ENCODE measurements at regions not wholly inside any gene's neighbourhood (a gene's known extent, or its start where the extent isn't known, plus 50 kb on each side); places are given as distances from the start of the nearest gene placed in this dataset.

- Histone ChIP-seq H3K4me3 (no peak overlapping the region), H3K9me3 (replicated peaks in 1 of 3) (peaks cover 0 to 6% (median 0%) of the 10 kb centered on the region in 3 donors), H3K4me1 (replicated peaks in 1 of 2) (no peaks in the 10 kb centered on the region), H3K27ac (no peak overlapping the region), H3K27me3 (no peaks in the 10 kb centered on the region), H3K36me3 (replicated peaks in 1 of 2) (no peaks in the 10 kb centered on the region)
- intact Hi-C loops (cut with DNase I), result no loop called here
- WGBS, 4 donors, result 66 to 72% (median 69%) methylated on average over 4 of the region's 4 CpGs
- no peak for TF ChIP-seq POLR2A (IDR thresholded peaks at IDR 0.05)
- TF ChIP-seq, protein P1, sequence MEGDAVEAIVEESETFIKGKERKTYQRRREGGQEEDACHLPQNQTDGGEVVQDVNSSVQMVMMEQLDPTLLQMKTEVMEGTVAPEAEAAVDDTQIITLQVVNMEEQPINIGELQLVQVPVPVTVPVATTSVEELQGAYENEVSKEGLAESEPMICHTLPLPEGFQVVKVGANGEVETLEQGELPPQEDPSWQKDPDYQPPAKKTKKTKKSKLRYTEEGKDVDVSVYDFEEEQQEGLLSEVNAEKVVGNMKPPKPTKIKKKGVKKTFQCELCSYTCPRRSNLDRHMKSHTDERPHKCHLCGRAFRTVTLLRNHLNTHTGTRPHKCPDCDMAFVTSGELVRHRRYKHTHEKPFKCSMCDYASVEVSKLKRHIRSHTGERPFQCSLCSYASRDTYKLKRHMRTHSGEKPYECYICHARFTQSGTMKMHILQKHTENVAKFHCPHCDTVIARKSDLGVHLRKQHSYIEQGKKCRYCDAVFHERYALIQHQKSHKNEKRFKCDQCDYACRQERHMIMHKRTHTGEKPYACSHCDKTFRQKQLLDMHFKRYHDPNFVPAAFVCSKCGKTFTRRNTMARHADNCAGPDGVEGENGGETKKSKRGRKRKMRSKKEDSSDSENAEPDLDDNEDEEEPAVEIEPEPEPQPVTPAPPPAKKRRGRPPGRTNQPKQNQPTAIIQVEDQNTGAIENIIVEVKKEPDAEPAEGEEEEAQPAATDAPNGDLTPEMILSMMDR (IDR thresholded peaks at IDR 0.05), result no peak
- no peak for DNase-seq
Observed at GRCh38 chr7:115747174-115747573, 283.4 kb downstream of the TFEC start.

DNA sequence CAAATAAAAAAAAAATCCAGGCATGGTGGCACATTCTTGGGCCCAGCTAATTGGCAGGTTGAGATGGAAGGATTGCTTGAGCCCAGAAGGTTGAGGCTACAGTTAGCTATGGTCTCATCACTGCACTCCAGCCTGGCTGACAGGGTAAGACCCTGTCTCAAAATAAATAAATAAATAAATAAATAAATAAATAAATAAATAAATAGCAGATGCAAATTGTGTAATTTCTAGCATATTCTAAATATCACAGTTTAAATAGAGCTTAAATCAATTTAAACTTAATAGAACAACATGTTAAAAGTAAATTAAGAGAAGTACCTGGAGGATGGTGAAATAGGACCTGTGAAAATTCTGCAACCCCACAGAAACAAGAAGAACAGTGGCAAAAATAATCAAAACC, 290.5 kb downstream of the TFEC start:
- H3K4me1 ChIP-seq (replicated peaks in 1 of 2), result no peaks in the 10 kb centered on the region

GRCh38 chr7:115734641-115735040, 295.9 kb downstream of the TFEC start:
- DNase-seq, result no peak
- TF ChIP-seq, protein P1 (IDR thresholded peaks at IDR 0.05), result no peak
- TF ChIP-seq POLR2A (IDR thresholded peaks at IDR 0.05), result no peak
- Histone ChIP-seq H3K27me3 (no peaks in the 10 kb centered on the region), H3K4me1 (replicated peaks in 1 of 2) (no peaks in the 10 kb centered on the region), H3K9me3 (replicated peaks in 1 of 3) (no peaks in the 10 kb centered on the region), H3K36me3 (replicated peaks in 1 of 2) (no peaks in the 10 kb centered on the region), H3K27ac (no peak overlapping the region), H3K4me3 (no peak overlapping the region)
- 77 to 82% (median 82%) methylated on average over 3 of the region's 3 CpGs for WGBS, 4 donors
- intact Hi-C loops (cut with DNase I), result no loop called here

More for the DNA sequence above, 290.5 kb downstream of the TFEC start:
- DNase-seq, result no peak
- H3K36me3 ChIP-seq (replicated peaks in 1 of 2), result no peaks in the 10 kb centered on the region
- TF ChIP-seq, protein P1 (IDR thresholded peaks at IDR 0.05), result no peak
- no peak for TF ChIP-seq POLR2A (IDR thresholded peaks at IDR 0.05)
- no peak overlapping the region for H3K4me3 ChIP-seq
- no peak overlapping the region for H3K27ac ChIP-seq
- no peaks in the 10 kb centered on the region for H3K27me3 ChIP-seq
- H3K9me3 ChIP-seq (replicated peaks in 1 of 3), result peaks cover 0 to 4% (median 0%) of the 10 kb centered on the region in 3 donors
- intact Hi-C loops (cut with DNase I), result no loop called here

DNA sequence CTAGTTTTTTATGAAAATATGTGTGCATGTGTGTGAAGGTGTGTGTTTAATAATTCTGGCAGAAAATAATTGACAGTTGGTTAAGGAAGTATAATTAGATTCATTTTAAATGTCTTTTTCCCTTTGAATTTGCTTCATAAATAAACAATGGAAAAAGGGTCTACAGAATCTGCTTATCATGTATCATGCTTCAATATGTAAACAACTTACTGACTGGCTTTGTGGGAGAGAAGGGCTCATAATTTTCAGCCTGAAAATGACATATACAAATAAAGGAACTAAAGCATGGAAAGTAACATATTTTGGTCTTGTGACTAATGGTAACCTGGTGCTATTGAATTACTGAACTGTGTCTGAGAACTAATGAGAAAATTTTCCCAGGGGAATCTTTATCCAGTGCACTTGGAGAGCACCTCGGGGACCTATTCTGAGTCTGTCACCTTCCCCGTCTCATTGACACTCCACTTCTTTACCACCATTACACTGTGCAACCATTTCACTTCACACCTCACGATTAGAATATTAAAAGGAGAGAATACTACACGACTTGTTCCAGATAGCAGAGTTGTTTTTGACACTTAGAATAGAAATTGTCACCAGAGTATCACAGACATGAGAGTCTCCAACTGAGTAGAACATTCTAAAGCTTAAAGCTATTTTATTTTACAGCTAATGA, 298.6 kb downstream of the TFEC start:
- Histone ChIP-seq H3K4me1 (replicated peaks in 1 of 2) (no peaks in the 10 kb centered on the region), H3K27ac (no peak overlapping the region), H3K27me3 (no peaks in the 10 kb centered on the region), H3K36me3 (replicated peaks in 1 of 2) (no peaks in the 10 kb centered on the region), H3K4me3 (no peak overlapping the region), H3K9me3 (replicated peaks in 1 of 3) (no peaks in the 10 kb centered on the region)
- TF ChIP-seq, protein P1 (IDR thresholded peaks at IDR 0.05), result no peak
- TF ChIP-seq POLR2A (IDR thresholded peaks at IDR 0.05), result no peak
- DNase-seq, result no peak
- 60 to 77% (median 72%) methylated on average over 4 of the region's 4 CpGs for WGBS, 4 donors
- intact Hi-C loops (cut with DNase I), result no loop called here
